WTC11 (cell line): ENCODE measurements at regions not wholly inside any gene's neighbourhood (a gene's known extent, or its start where the extent isn't known, plus 50 kb on each side); places are given as distances from the start of the nearest gene placed in this dataset.

ENCODE experiments used
- CTCF ChIP-seq: fragments of 200-600 bp; IDR thresholded peaks from 2 replicates; pipeline ENCODE4 v1.8.0; 2022; ENCODE audit warnings: antibody characterized with exemption
- ZBTB43 ChIP-seq: sonication (generic); formaldehyde crosslinking; IDR thresholded peaks from 2 replicates; pipeline ENCODE4 v1.8.1; 2023; ENCODE audit warnings: mild to moderate bottlenecking, missing genetic modification reagents
- TF ChIP-seq, protein P1 (sequence below): sonication (generic); formaldehyde crosslinking; IDR thresholded peaks from 2 replicates; pipeline ENCODE4 v1.8.1; 2023; ENCODE audit warnings: mild to moderate bottlenecking, missing genetic modification reagents

- TF ChIP-seq CTCF (no peak), ZBTB43 (CRISPR knock-in tag) (no peak)
- TF ChIP-seq, protein P1, sequence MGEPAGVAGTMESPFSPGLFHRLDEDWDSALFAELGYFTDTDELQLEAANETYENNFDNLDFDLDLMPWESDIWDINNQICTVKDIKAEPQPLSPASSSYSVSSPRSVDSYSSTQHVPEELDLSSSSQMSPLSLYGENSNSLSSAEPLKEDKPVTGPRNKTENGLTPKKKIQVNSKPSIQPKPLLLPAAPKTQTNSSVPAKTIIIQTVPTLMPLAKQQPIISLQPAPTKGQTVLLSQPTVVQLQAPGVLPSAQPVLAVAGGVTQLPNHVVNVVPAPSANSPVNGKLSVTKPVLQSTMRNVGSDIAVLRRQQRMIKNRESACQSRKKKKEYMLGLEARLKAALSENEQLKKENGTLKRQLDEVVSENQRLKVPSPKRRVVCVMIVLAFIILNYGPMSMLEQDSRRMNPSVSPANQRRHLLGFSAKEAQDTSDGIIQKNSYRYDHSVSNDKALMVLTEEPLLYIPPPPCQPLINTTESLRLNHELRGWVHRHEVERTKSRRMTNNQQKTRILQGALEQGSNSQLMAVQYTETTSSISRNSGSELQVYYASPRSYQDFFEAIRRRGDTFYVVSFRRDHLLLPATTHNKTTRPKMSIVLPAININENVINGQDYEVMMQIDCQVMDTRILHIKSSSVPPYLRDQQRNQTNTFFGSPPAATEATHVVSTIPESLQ (CRISPR knock-in tag) = no peak
Measured at GRCh38 chr11:28701760-28702449, 593.7 kb downstream of the METTL15 start.
